Endodermal cell (in vitro differentiated cells): ENCODE measurements at regions not wholly inside any gene's neighbourhood (a gene's known extent, or its start where the extent isn't known, plus 50 kb on each side); places are given as distances from the start of the nearest gene placed in this dataset.

ENCODE experiments used
- DNase-seq: peaks from one replicate; pipeline ENCODE4 v3.0.0-alpha.2; 2017
- H3K27ac ChIP-seq: 2 replicates; pipeline ENCODE4 v1.5.1; 2013; ENCODE audit warnings: mild to moderate bottlenecking, low read depth, low read length, moderate library complexity
- H3K27me3 ChIP-seq: 2 replicates; pipeline ENCODE4 v1.6.1; 2013; ENCODE audit warnings: mild to moderate bottlenecking, low read length, moderate library complexity; ENCODE audit not compliant: insufficient read depth, control insufficient read depth, poor library complexity, severe bottlenecking
- H3K36me3 ChIP-seq: 2 replicates; pipeline ENCODE4 v1.7.0; 2013; ENCODE audit warnings: mild to moderate bottlenecking, low read length, moderate library complexity; ENCODE audit not compliant: control insufficient read depth, insufficient read depth
- H3K4me1 ChIP-seq: one replicate; pipeline ENCODE4 v1.7.0; 2013; ENCODE audit warnings: low read length; ENCODE audit not compliant: control insufficient read depth, insufficient read depth
- H3K4me3 ChIP-seq: 2 replicates; pipeline ENCODE4 v1.5.1; 2013; ENCODE audit warnings: mild to moderate bottlenecking, low read length, moderate library complexity
- H3K9ac ChIP-seq: 2 replicates; pipeline ENCODE4 v1.6.1; 2013; ENCODE audit warnings: mild to moderate bottlenecking, low read length, moderate library complexity; ENCODE audit not compliant: poor library complexity, severe bottlenecking; ENCODE audit errors: extremely low read depth
- H3K9me3 ChIP-seq: 2 replicates; pipeline ENCODE4 v1.6.1; 2013; ENCODE audit warnings: mild to moderate bottlenecking, low read length, moderate library complexity; ENCODE audit not compliant: control insufficient read depth
- H3K27ac Mint-ChIP-seq: 2 replicates; pipeline ENCODE4 v1.8.0; 2020; ENCODE audit warnings: mixed read lengths
- H3K27me3 Mint-ChIP-seq: 2 replicates; pipeline ENCODE4 v1.8.0; 2021; ENCODE audit warnings: mild to moderate bottlenecking, mixed read lengths; ENCODE audit not compliant: insufficient read depth
- H3K36me3 Mint-ChIP-seq: 2 replicates; pipeline ENCODE4 v1.8.0; 2020; ENCODE audit warnings: low read depth, mixed read lengths
- H3K4me1 Mint-ChIP-seq: 2 replicates; pipeline ENCODE4 v1.8.0; 2020; ENCODE audit warnings: mixed read lengths
- H3K4me3 Mint-ChIP-seq: 2 replicates; pipeline ENCODE4 v1.8.0; 2020; ENCODE audit warnings: mild to moderate bottlenecking, moderate library complexity, mixed read lengths
- H3K9me3 Mint-ChIP-seq: 2 replicates; pipeline ENCODE4 v1.8.0; 2020; ENCODE audit warnings: mild to moderate bottlenecking, mixed read lengths
- WGBS, 2 experiments: methylation state at CpG; one replicate each; pipeline versions ENCODE4 v1.1.5 to v1.1.7; 2013; ENCODE audit warnings: missing lambda C conversion rate in 2 of 2, mixed read lengths in 1 of 2; ENCODE audit not compliant: insufficient coverage in 1 of 2, insufficient read length in 1 of 2; 5-methylcytosine and 5-hydroxymethylcytosine counted together
- TF ChIP-seq, protein P1 (sequence below): fragments of 200-600 bp; sonication (generic); conservative IDR thresholded peaks from 2 replicates; pipeline ENCODE4 v1.5.0; 2021; ENCODE audit warnings: antibody characterized with exemption, mild to moderate bottlenecking

DNA sequence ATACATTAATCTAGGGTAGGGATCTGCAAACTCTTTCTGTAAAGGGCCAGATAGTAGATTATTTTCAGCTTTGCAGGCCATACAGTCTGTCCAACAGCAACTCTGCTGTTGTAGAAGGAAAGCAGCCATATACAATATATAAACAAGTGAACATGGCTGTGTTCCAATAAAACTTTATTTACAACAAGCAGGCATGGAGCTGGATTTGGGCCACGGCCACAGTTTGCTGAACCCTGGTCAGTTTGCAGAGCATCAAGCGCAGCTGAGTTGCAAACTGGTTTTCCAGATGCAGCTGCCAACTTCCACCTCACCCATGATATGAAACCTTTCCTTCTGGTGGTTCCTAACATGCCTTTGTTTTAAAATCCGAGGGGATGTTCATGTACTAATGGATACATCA is 310.4 kb upstream of the NFE2L3 start:
- Histone ChIP-seq H3K4me3 (no peak overlapping the region), H3K9ac (no peak overlapping the region), H3K4me1 (no peaks in the 10 kb centered on the region), H3K36me3 (no peaks in the 10 kb centered on the region), H3K27ac (no peak overlapping the region), H3K27me3 (no peaks in the 10 kb centered on the region), H3K9me3 (no peaks in the 10 kb centered on the region)
- Mint-ChIP-seq H3K9me3 (no peaks in the 10 kb centered on the region), H3K27ac (no peak overlapping the region), H3K36me3 (no peaks in the 10 kb centered on the region), H3K4me3 (no peak overlapping the region), H3K4me1 (no peaks in the 10 kb centered on the region), H3K27me3 (no peaks in the 10 kb centered on the region)
- DNase-seq: no peak
- 90 to 96% methylated on average over 2 to 3 of the region's 3 CpGs for WGBS, 2 experiments
- TF ChIP-seq, protein P1, sequence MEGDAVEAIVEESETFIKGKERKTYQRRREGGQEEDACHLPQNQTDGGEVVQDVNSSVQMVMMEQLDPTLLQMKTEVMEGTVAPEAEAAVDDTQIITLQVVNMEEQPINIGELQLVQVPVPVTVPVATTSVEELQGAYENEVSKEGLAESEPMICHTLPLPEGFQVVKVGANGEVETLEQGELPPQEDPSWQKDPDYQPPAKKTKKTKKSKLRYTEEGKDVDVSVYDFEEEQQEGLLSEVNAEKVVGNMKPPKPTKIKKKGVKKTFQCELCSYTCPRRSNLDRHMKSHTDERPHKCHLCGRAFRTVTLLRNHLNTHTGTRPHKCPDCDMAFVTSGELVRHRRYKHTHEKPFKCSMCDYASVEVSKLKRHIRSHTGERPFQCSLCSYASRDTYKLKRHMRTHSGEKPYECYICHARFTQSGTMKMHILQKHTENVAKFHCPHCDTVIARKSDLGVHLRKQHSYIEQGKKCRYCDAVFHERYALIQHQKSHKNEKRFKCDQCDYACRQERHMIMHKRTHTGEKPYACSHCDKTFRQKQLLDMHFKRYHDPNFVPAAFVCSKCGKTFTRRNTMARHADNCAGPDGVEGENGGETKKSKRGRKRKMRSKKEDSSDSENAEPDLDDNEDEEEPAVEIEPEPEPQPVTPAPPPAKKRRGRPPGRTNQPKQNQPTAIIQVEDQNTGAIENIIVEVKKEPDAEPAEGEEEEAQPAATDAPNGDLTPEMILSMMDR: no peak

DNA sequence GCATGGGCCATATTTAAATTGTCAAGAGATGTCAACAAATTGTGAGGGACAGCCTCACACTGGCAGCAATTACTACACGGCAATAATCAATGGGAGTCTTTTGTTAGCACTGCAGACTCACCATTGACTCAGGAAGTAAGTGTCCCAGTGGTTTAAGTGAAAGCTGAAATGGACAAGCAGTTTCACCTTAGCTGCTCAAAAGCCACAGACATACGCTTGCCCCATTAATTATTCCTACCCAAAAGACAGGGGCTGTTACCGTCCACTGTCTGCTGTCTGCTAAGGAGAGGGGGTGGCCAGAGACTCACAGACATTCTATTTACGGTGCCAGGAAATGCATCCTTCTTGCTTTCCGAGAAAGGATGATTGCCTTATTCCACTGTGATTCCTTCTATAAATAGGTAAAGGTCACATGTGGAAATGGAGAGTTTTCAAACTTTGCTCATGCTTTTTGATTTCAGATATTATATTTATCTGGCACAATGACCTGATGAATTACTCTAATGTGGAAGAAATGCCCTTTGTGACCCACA is 309.7 kb upstream of the NFE2L3 start:
- H3K36me3 Mint-ChIP-seq: no peaks in the 10 kb centered on the region
- Histone ChIP-seq H3K9ac (no peak overlapping the region), H3K9me3 (no peaks in the 10 kb centered on the region), H3K4me3 (no peak overlapping the region), H3K4me1 (no peaks in the 10 kb centered on the region), H3K36me3 (no peaks in the 10 kb centered on the region), H3K27ac (no peak overlapping the region), H3K27me3 (no peaks in the 10 kb centered on the region)
- H3K4me1 Mint-ChIP-seq: no peaks in the 10 kb centered on the region
- H3K9me3 Mint-ChIP-seq: no peaks in the 10 kb centered on the region
- no peak overlapping the region for H3K4me3 Mint-ChIP-seq
- WGBS, 2 experiments: 60 to 87% methylated on average over 1 to 5 of the region's 5 CpGs
- H3K27ac Mint-ChIP-seq: no peak overlapping the region
- DNase-seq: no peak
- H3K27me3 Mint-ChIP-seq: no peaks in the 10 kb centered on the region
- TF ChIP-seq, protein P1: no peak

DNA sequence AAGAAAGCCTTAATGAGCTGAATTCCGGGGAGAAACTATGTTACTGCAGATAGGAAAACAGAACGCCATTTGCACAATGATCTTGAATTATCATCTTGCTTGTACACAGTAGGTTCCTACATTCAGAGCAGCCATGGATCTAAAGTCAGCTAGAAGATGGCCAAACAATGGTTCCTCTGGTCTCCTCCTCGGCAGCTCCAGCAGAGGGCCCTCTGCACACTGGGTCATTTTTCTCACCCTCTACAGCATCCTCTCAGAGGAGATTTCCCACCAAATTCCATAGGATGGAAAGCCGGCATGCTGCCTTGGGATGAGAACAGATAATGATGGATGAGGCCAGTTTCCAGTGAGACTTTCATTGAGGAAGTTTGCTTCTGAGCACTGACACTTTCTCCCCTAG is 308.5 kb upstream of the NFE2L3 start:
- no peak overlapping the region for H3K4me3 Mint-ChIP-seq
- no peak for DNase-seq
- H3K4me1 Mint-ChIP-seq: peaks cover 4% of the 10 kb centered on the region
- H3K27me3 Mint-ChIP-seq: no peaks in the 10 kb centered on the region
- 75 to 85% methylated on average over 4 of the region's 4 CpGs for WGBS, 2 experiments
- TF ChIP-seq, protein P1: peak; percentile 56
- Histone ChIP-seq H3K9ac (no peak overlapping the region), H3K27ac (no peak overlapping the region), H3K27me3 (no peaks in the 10 kb centered on the region), H3K9me3 (no peaks in the 10 kb centered on the region), H3K4me3 (no peak overlapping the region), H3K36me3 (no peaks in the 10 kb centered on the region), H3K4me1 (no peaks in the 10 kb centered on the region)
- H3K9me3 Mint-ChIP-seq: no peaks in the 10 kb centered on the region
- no peaks in the 10 kb centered on the region for H3K36me3 Mint-ChIP-seq
- H3K27ac Mint-ChIP-seq: no peak overlapping the region
